HCT116 (cell line): ENCODE measurements at regions not wholly inside any gene's neighbourhood (a gene's known extent, or its start where the extent isn't known, plus 50 kb on each side); places are given as distances from the start of the nearest gene placed in this dataset.

Experiments used
- ATAC-seq: fragments of 200-7000 bp; cut with Tn5 transposase; 2 replicates; pipeline ENCODE4 v1.9.1; 2020; ENCODE audit warnings: mild to moderate bottlenecking, moderate library complexity
- BruUV-seq: library from RNA; stranded (reverse); fragments of 400-500 nt; replicated peaks from 2 replicates; lab custom pipeline; 2021; lab: Mats Ljungman, UMichigan
- CTCF ChIA-PET: fragments of 300-600 bp; sonication (Branson Sonifier 250); formaldehyde crosslinking; loops from one replicate; lab custom pipeline; 2021; ENCODE audit warnings: antibody characterized with exemption; lab: Charles Lee
- POLR2A ChIA-PET: fragments of 300-600, 350-600 bp; sonication (Branson Sonifier 250); formaldehyde crosslinking; loops from one replicate; lab custom pipeline; 2021; ENCODE audit warnings: antibody characterized with exemption; lab: Charles Lee
- RAD21 ChIA-PET, 2 experiments: fragments of 300-600 bp; sonication (Branson Sonifier 250); formaldehyde crosslinking; loops; one replicate each; lab custom pipeline; 2023; ENCODE audit warnings: low total read pairs in 2 of 2; ENCODE audit not compliant: uncharacterized antibody in 2 of 2, unreplicated experiment in 2 of 2, low non-redundant PET in 1 of 2; lab: Charles Lee
- DNase-seq: peaks from one replicate; pipeline ENCODE4 v3.0.0-alpha.2; 2010; ENCODE audit warnings: low read depth, low spot score
- H2AFZ ChIP-seq: fragments of 200-600 bp; shearing (Covaris generic), sonication (generic); 2 replicates; pipeline ENCODE4 v1.6.1; 2017; ENCODE audit warnings: low read depth, mixed run types, mixed read lengths, antibody characterized with exemption, low read length; ENCODE audit not compliant: poor library complexity, severe bottlenecking
- H3K27ac ChIP-seq: 2 replicates; pipeline ENCODE4 v1.5.1; 2012; ENCODE audit warnings: low read depth, low read length
- H3K27me3 ChIP-seq: fragments of 200-600 bp; sonication (generic); 2 replicates; pipeline ENCODE4 v1.6.1; 2016; ENCODE audit warnings: mixed run types, low read length, mixed read lengths; ENCODE audit not compliant: insufficient read depth
- H3K36me3 ChIP-seq, 2 experiments: fragments of 200-500 bp in 1 of 2; fragments of 200-600 bp in 1 of 2; sonication (Bioruptor generic) in 1 of 2; sonication (generic) in 1 of 2; 2 replicates each; pipeline versions ENCODE4 v1.5.1 to v1.6.1; 2014 to 2016; ENCODE audit warnings: low read length in 2 of 2, inconsistent platforms in 1 of 2, mixed read lengths in 1 of 2, mixed run types in 1 of 2; ENCODE audit not compliant: insufficient read depth in 2 of 2, control insufficient read depth in 1 of 2
- H3K4me1 ChIP-seq, 2 experiments: fragments of 200-600 bp in 1 of 2; sonication (generic) in 1 of 2; 2 replicates each; pipeline versions ENCODE4 v1.5.1 to v1.6.1; 2012 to 2017; ENCODE audit warnings: low read length in 2 of 2, inconsistent platforms in 1 of 2, mild to moderate bottlenecking in 1 of 2, mixed read lengths in 1 of 2, mixed run types in 1 of 2, moderate library complexity in 1 of 2; ENCODE audit not compliant: insufficient read depth in 2 of 2, control insufficient read depth in 1 of 2
- H3K4me2 ChIP-seq: fragments of 200-600 bp; sonication (generic); 2 replicates; pipeline ENCODE4 v1.6.1; 2017; ENCODE audit warnings: mixed run types, low read length, mixed read lengths
- H3K4me3 ChIP-seq, 2 experiments: fragments of 200-600 bp in 1 of 2; sonication (generic) in 1 of 2; replicated peaks in 1 of 2; 2 replicates each; pipeline ENCODE4 v1.5.1; 2011 to 2016; ENCODE audit warnings: low read length in 2 of 2, control low read depth in 1 of 2, low read depth in 1 of 2, mild to moderate bottlenecking in 1 of 2, mixed read lengths in 1 of 2, mixed run types in 1 of 2
- H3K79me2 ChIP-seq: fragments of 200-600 bp; sonication (generic); 2 replicates; pipeline ENCODE4 v1.6.1; 2017; ENCODE audit warnings: mild to moderate bottlenecking, mixed run types, low read length, moderate library complexity, mixed read lengths; ENCODE audit not compliant: insufficient read depth
- H3K9ac ChIP-seq: fragments of 200-600 bp; sonication (generic); 2 replicates; pipeline ENCODE4 v1.6.1; 2016; ENCODE audit warnings: low read length, mixed read lengths
- H3K9me2 ChIP-seq: fragments of 200-600 bp; sonication (generic), shearing (Covaris generic); 2 replicates; pipeline ENCODE4 v1.6.1; 2017; ENCODE audit warnings: mixed run types, mild to moderate bottlenecking, moderate library complexity; ENCODE audit not compliant: insufficient read depth
- H3K9me3 ChIP-seq, 2 experiments: fragments of 200-500 bp in 1 of 2; fragments of 200-600 bp in 1 of 2; sonication (Bioruptor generic) in 1 of 2; sonication (generic) in 1 of 2; 2 replicates each; pipeline ENCODE4 v1.6.1; 2014 to 2017; ENCODE audit warnings: low read length in 2 of 2, mixed read lengths in 2 of 2, inconsistent platforms in 1 of 2, low read depth in 1 of 2, mild to moderate bottlenecking in 1 of 2, mixed run types in 1 of 2, moderate library complexity in 1 of 2; ENCODE audit not compliant: control insufficient read depth in 1 of 2, insufficient read depth in 1 of 2
- H4K20me1 ChIP-seq: fragments of 200-600 bp; sonication (generic), shearing (Covaris generic); 2 replicates; pipeline ENCODE4 v1.6.1; 2017; ENCODE audit warnings: mixed run types, mild to moderate bottlenecking, moderate library complexity; ENCODE audit not compliant: insufficient read depth
- CBX3 ChIP-seq: IDR thresholded peaks from 2 replicates; pipeline ENCODE4 v1.6.1; 2012; ENCODE audit warnings: low read depth
- CEBPB ChIP-seq: IDR thresholded peaks from 2 replicates; pipeline ENCODE4 v1.6.1; 2012; ENCODE audit warnings: low read depth
- CTCF ChIP-seq, 3 experiments: fragments of 200-600 bp in 1 of 3; sonication (generic) in 1 of 3; IDR thresholded peaks in 2 of 3; conservative IDR thresholded peaks in 1 of 3; 2 replicates each; pipeline ENCODE4 v1.5.1; 2012 to 2017; ENCODE audit warnings: low read depth in 2 of 3, low read length in 2 of 3, antibody characterized with exemption in 1 of 3, borderline replicate concordance in 1 of 3, control low read depth in 1 of 3, mild to moderate bottlenecking in 1 of 3, mixed read lengths in 1 of 3, mixed run types in 1 of 3, moderate library complexity in 1 of 3; ENCODE audit not compliant: insufficient read depth in 1 of 3
- EGR1 ChIP-seq: IDR thresholded peaks from 2 replicates; pipeline ENCODE4 v1.6.1; 2012; ENCODE audit warnings: low read depth
- EZH2 ChIP-seq: fragments of 200-600 bp; sonication (generic); IDR thresholded peaks from 2 replicates; pipeline ENCODE4 v1.6.1; 2017; ENCODE audit warnings: antibody characterized with exemption, mixed run types
- JUND ChIP-seq: IDR thresholded peaks from 2 replicates; pipeline ENCODE4 v1.6.1; 2012
- POLR2A ChIP-seq: IDR thresholded peaks from 2 replicates; pipeline ENCODE4 v1.7.0; 2011; ENCODE audit warnings: borderline replicate concordance; ENCODE audit not compliant: insufficient read depth, insufficient read length; ENCODE audit errors: extremely low read depth
- RAD21 ChIP-seq: IDR thresholded peaks from 2 replicates; pipeline ENCODE4 v1.6.1; 2012; ENCODE audit warnings: low read depth, mild to moderate bottlenecking
- SIN3A ChIP-seq: IDR thresholded peaks from 2 replicates; pipeline ENCODE4 v1.6.1; 2012; ENCODE audit warnings: low read depth
- SP1 ChIP-seq: IDR thresholded peaks from 2 replicates; pipeline ENCODE4 v1.6.1; 2012; ENCODE audit warnings: low read depth
- SRF ChIP-seq: IDR thresholded peaks from 2 replicates; pipeline ENCODE4 v1.6.1; 2012; ENCODE audit warnings: low read depth
- TCF7L2 ChIP-seq: IDR thresholded peaks from 2 replicates; pipeline ENCODE4 v1.7.0; 2011; ENCODE audit warnings: borderline replicate concordance, inconsistent platforms; ENCODE audit not compliant: insufficient read depth, insufficient read length; ENCODE audit errors: extremely low read depth
- ZBTB33 ChIP-seq: IDR thresholded peaks from 2 replicates; pipeline ENCODE4 v1.6.1; 2011; ENCODE audit warnings: mild to moderate bottlenecking, low read length, moderate library complexity; ENCODE audit not compliant: insufficient replicate concordance; ENCODE audit errors: extremely low read depth
- ZFX ChIP-seq: fragments of 450-650 bp; IDR thresholded peaks from 2 replicates; pipeline ENCODE4 v1.6.1; 2017
- ZNF274 ChIP-seq: fragments of 200-500 bp; sonication (Bioruptor generic); IDR thresholded peaks from 2 replicates; pipeline ENCODE4 v1.6.1; 2014; ENCODE audit warnings: mild to moderate bottlenecking, low read depth, low read length, inconsistent platforms
- intact Hi-C: fragments of 100-400 bp; cut with micrococcal nuclease; formaldehyde crosslinking; loops from 2 replicates; pipeline ENCODE4 v1.10.0; 2022
- TF ChIP-seq, protein P1 (sequence below): IDR thresholded peaks from 2 replicates; pipeline ENCODE4 v1.6.1; 2012

DNA sequence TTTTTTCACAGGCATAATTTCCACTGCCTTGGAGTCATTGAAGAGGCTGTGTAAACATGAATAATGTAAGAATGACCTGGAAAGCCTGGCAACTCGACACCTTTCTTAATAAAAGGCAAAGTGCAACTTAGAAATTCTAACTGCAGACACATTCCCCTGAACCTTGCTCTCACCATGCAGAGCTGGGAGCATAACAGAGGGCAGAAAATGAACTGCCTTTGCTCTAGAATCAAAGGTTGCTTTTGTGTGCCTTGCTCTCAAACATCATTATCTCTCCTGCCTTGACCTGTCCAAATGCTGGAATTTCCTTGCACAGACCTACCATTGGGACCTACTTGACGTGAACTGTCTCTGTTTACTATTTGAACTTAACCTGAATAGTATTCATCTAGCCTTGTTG is 462.0 kb upstream of the ZNF462 start (continued):
- TF ChIP-seq ZBTB33 (no peak), SIN3A (no peak), ZNF274 (no peak), EGR1 (no peak), JUND (no peak), CEBPB (no peak)

GRCh38 chr9:106403081-106403480 is 459.9 kb upstream of the ZNF462 start:
- no peaks in the 10 kb centered on the region for H3K4me1 ChIP-seq
- intact Hi-C loops = loop anchor here (5.0 kb wide), 1 partner anchor 59 kb away; no protein-coding TSS in a partner anchor
- no peaks in the 10 kb centered on the region for H4K20me1 ChIP-seq
- H3K27me3 ChIP-seq = 0 out of 2 replicates have a peak, but pooled peaks cover 4% of the 10 kb centered on the region
- no peak overlapping the region for H3K4me3 ChIP-seq
- H3K27ac ChIP-seq = no peak overlapping the region
- no peaks in the 10 kb centered on the region for H3K36me3 ChIP-seq
- H3K9me2 ChIP-seq = no peaks in the 10 kb centered on the region
- H3K9me3 ChIP-seq = no peaks in the 10 kb centered on the region
- RAD21 ChIA-PET = no interaction called here
- H3K9ac ChIP-seq = no peak overlapping the region
- CTCF ChIA-PET = no interaction called here
- H2AFZ ChIP-seq = no peak overlapping the region
- BruUV-seq = no TSS peak
- POLR2A ChIA-PET = no interaction called here
- no peak overlapping the region for H3K4me2 ChIP-seq
- no peaks in the 10 kb centered on the region for H3K79me2 ChIP-seq
- no peak for ATAC-seq
- TF ChIP-seq POLR2A = no peak
- DNase-seq = no peak

- intact Hi-C loops = loop anchor here (5.0 kb wide), 1 partner anchor 58 kb away; no protein-coding TSS in a partner anchor
- POLR2A ChIA-PET = no interaction called here
- no peak for DNase-seq
- RAD21 ChIA-PET = no interaction called here
- ATAC-seq = no peak
- H4K20me1 ChIP-seq = no peaks in the 10 kb centered on the region
- H3K27me3 ChIP-seq = 0 out of 2 replicates have a peak, but pooled peaks cover 4% of the 10 kb centered on the region
- H3K9ac ChIP-seq = no peak overlapping the region
- BruUV-seq = no TSS peak
- H3K4me1 ChIP-seq = no peaks in the 10 kb centered on the region
- no peaks in the 10 kb centered on the region for H3K36me3 ChIP-seq
- H3K4me2 ChIP-seq = no peak overlapping the region
- CTCF ChIA-PET = no interaction called here
- no peak overlapping the region for H2AFZ ChIP-seq
- H3K9me3 ChIP-seq = no peaks in the 10 kb centered on the region
- H3K4me3 ChIP-seq = no peak overlapping the region
- no peaks in the 10 kb centered on the region for H3K79me2 ChIP-seq
- H3K9me2 ChIP-seq = no peaks in the 10 kb centered on the region
- H3K27ac ChIP-seq = no peak overlapping the region
- TF ChIP-seq ZFX (no peak), SP1 (no peak), RAD21 (no peak), CTCF (IDR thresholded peaks at IDR 0.05 in 2 of 3, conservative IDR thresholded peaks at IDR 0.05 in 1 of 3; ENCODE audit: borderline replicate concordance in 1 of 3, insufficient read depth in 1 of 3, low read depth in 2 of 3, low read length in 2 of 3) (no peak), TCF7L2 (no peak), CEBPB (no peak), ZNF274 (no peak), JUND (no peak), CBX3 (no peak), EGR1 (no peak), SIN3A (no peak), EZH2 (no peak), SRF (no peak), POLR2A (no peak)
- TF ChIP-seq, protein P1, sequence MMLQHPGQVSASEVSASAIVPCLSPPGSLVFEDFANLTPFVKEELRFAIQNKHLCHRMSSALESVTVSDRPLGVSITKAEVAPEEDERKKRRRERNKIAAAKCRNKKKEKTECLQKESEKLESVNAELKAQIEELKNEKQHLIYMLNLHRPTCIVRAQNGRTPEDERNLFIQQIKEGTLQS = no peak
Observed at GRCh38 chr9:106404137-106404536, 458.8 kb upstream of the ZNF462 start.
